HCEC 1CT (cell line): ENCODE measurements at regions not wholly inside any gene's neighbourhood (a gene's known extent, or its start where the extent isn't known, plus 50 kb on each side); places are given as distances from the start of the nearest gene placed in this dataset.
A peak's percentile ranks its signal among the peaks of the same experiment; 100 is the strongest.

ENCODE experiments used
- DNase-seq: peaks from one replicate; pipeline ENCODE4 v3.0.0-alpha.2; 2017

DNA sequence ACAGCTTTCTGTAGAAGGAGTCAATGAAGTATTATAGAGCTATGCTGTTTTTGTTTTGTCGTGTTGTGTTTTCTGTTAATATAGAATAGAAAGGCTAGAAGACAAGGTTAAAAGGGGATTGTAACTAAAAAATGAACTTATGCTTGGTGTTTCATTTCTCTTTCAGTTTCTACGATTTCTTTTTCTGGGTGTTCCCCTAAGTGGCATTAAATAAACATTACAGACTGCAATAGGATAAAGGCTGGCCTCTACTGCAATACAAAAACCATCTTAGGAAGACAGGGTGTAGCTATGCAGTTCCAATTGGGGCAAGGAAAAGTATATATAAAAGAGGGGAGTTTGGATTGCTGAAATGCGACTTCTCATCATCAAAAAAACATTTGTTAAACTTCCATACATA is 1609.7 kb upstream of the ACVR2A start:
- DNase-seq = no peak

GRCh38 chr2:146229508-146230155 is 1615.2 kb upstream of the ACVR2A start:
- no peak for DNase-seq

DNA sequence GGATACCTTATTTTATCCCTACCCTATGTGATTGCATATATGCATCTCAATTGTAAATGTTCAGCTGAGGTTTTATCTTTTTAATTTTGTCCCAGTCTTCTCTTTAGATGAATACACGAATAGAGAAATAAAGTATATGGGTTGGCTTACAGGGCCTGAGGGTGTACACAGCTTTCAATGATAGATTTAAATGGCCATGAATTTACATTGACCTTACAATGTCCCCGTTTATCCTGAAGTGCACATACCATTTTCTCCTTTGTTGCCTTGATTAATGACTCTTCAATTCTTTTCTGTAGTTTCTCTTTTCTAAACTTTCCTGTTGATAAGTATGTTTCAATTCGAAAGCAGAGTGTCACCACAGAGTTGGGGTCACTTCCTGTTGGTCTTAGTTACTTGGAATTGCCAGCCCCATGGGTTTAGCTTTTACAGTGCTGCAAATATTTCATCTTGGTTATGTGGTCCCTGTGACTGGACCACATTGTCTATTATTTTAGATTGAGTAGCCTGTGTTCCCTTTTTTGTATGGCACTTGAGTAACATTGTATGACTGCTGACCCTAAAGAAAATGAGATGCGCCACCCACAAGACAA is 1616.3 kb upstream of the ACVR2A start:
- DNase-seq = no peak

- DNase-seq = no peak
Observed at GRCh38 chr2:146228020-146228393, 1616.8 kb upstream of the ACVR2A start.

DNA sequence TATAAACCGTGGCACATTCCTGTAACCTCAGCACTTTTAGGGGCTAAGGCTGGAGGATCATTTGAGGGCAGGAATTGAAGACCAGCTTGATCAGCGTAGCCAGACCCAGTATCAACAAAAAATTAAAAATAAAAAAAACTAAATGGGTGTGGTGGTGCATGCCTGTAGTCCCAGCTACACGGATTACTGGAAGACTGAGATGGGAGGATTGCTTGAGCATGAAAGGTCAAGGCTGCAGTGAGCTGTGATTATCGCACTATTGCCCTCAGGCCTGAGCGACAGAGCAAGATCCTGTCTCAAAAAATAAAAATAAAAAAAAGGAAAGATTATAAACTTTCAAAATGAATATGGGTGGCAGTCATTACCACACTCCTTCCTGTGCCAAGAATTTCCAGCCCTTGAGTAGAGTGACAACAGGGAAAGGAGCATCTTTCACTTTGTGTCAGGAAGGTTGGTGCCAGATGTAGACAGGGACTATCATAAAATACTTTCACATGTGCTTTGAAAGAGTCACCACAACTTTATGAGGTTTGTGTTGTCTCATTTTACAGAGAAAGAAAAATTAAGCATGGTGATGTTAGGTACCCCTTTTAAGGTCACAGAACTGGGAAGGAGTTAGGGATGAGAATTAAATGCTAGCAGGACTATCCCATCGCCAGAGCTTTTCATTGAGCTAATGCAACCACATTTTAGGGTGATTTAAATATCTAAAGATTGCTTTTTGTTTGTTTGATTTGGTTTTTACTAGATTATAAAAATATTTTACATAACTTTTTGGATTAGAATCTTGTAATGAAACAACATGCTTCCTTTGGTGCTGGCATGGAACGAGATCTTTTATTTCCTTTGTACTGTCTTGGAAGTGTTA is 1617.4 kb upstream of the ACVR2A start:
- DNase-seq = no peak

DNA sequence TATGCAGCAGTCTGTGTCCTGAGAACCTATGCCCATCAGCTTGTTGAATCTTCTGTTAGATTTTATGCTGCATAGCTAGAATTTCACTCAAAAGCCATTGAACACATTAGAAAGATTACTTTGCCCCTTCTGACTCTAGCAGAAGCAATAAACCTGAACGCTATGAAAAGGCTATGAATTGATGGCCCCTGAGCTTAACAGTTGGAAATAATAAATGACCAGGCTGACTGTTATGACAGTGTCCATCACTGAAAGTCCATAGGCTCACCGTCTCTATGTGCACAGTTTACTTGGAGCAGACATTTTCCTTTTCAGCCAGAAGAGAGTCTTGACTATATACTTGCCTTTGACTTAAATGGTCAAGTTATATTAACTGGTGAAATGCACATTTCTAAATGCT is 1618.8 kb upstream of the ACVR2A start:
- DNase-seq = no peak

GRCh38 chr2:146221826-146222225 is 1623.0 kb upstream of the ACVR2A start:
- no peak for DNase-seq

DNA sequence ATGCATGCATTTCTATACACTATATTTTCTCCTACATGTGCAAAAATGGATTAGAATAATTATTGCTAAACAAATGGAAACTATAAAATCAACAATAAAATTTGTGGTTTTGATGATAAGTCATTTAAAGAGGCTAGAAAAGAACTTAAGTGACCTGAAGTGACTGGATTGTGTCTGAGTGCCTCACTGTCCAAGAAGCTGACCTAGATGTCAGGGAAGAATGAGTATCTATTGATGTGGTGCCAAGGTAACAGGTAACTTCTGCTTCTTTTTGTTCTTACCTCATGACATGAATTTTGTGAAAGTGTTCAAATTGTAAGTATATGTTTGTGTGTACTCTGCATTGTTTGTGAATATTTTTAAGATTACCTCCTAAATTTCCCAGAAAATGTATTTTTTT is 1623.9 kb upstream of the ACVR2A start:
- DNase-seq = no peak

GRCh38 chr2:146214394-146214929 is 1630.4 kb upstream of the ACVR2A start:
- DNase-seq = no peak

DNA sequence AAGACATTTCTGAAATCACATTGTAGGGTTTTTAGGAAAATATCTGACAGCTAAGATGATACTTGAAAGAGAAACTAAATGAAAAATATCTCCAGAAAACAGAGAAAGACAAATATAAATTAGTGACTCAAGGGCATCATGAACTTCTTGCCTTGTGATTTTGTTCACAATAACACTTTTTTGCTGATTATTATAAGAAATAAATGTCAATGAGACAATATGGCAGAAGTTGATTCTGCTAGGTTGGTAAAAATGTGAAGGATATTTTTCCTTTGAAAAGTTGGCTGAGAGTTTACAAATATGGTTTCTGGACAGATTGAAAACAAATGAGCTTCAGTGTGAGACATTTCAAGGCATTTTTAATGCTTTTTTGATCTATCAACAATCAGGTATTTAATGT is 1631.2 kb upstream of the ACVR2A start:
- no peak for DNase-seq

DNA sequence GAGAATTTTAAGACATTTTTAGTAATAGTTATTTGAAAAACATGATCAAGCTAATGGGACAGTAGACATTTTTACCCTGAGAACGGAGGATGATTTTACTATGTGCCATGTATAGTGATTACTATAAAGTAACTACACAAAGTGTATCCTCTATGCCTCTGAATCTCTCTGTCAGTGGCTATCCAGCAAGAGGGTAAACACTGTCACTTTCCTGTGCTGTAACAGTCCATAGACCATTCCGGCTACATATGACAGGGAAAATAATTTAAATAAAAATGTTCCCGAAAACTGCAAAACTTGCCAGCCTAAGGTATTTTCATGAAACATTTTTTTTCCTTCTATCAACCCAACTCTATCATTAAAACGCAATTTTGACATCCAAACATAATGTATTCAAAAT is 1632.2 kb upstream of the ACVR2A start:
- no peak for DNase-seq

GRCh38 chr2:146209842-146210275 is 1635.0 kb upstream of the ACVR2A start:
- DNase-seq = no peak

GRCh38 chr2:146207901-146208300 is 1636.9 kb upstream of the ACVR2A start:
- no peak for DNase-seq

GRCh38 chr2:146207417-146207816 is 1637.4 kb upstream of the ACVR2A start:
- no peak for DNase-seq

GRCh38 chr2:146203064-146203624 is 1641.7 kb upstream of the ACVR2A start:
- no peak for DNase-seq

- DNase-seq = no peak
Observed at GRCh38 chr2:146193619-146194018, 1651.2 kb upstream of the ACVR2A start.

DNA sequence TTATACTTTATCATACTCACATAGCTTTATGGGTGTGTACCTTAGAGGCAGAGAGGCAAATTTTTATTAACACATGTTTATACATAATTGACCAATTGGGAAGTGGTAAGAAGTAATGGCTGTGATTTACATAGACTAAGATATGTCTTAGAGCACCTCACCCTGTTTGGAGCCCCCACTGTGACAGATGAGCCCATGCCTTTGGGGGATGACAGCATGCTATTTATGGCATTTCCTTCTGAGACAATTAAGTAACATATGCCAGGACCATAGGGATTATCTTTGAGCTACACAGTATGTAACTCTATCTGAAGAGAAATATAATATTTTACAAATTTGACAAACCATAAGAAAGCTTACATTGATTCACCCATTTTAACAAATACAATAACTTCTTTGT is 1655.3 kb upstream of the ACVR2A start:
- no peak for DNase-seq

DNA sequence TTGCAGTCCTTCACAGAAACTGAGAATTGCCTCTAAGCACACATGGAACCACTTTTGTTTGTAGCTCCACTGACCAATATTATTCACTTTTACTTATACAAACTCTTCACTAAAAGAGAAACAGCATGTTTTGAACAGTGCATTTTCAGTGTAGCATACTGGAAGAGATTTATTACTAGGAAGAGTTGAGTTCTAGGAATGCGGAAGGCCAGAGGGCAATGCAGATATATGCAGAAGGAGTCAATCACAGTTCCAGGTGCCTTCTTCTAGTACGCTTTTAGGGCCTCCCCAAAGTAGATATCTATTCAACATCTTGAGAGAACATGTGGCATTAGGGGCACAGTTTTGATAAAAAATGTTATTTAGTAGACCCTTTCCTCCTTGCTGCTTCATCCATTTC is 1654.0 kb upstream of the ZEB2 start:
- no peak for DNase-seq

DNA sequence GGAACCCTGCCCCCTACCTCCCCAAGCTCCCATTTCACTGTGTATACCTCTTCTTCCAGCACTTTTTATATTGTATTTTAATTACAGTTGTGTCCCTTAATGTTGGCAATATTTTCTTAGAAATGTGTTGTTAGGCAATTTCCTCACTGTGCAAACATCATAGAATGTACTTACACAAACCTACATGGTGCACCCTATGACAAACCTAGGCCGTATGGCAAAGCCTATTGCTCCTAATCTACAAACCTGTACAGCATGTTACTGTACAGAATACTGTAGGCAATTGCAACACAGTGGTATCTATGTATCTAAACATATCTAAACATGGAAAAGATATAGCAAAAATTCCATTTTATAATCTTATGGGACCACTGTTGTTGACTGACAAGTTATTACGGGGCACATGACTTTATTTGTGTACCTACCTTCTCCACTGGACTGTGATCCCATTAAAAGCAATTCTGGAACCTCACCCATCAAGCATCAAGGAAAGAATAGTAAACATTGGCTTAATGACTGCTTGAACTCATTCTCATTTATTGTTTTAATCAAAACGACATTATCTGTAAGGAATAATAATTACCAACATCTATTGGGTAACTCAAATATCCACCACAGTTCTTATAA is 1641.5 kb upstream of the ZEB2 start:
- no peak for DNase-seq

DNA sequence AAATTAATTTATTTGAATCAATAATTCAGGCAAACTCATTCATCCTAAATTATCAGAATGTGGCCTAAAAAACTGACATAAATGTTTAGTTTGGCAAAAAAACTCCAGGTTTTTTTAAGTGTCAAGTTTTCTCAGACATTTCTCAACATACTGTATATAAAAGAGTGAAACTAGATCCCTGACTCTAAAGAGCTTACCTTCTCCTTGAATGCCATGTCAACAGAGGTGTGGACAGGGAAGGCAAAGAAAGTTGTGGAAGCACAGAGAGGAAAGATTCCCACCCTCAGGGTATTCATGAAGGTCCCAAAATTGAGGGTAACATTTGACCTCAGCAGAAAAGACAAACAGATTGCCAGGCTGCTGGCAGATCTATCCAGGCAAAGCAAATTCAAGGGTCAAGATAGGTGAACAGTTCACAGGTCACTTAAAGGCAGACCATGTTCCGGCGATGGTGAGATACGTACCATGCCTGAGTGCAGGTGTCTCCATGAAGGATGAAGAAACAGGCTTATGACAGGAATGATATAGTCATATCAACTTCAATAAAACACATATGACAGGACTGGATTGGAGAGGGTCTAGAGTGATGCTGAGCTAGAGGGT is 1638.3 kb upstream of the ZEB2 start:
- no peak for DNase-seq

GRCh38 chr2:146147448-146148012 is 1627.6 kb upstream of the ZEB2 start:
- DNase-seq = no peak

DNA sequence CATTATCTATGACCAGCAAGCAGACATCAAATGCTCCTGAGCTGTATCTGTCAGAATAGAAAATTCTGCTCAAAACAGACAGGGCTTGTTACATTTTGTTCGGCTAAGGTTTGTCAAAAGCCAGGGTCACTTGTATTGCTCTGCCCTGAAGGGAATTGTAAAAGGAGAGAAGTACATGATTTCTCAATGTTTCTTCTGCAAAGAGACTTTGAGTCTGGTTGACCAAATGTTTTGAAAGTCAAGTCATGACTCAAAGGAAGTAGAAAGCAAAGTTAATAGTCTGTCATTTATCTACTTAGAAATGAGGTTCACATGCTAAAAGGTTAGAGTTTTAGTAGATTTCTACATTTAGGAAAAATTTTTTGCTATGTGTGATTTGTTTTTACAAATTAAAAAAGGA is 1624.1 kb upstream of the ZEB2 start:
- peak; percentile 1 for DNase-seq
